ENCODE measurements at regions not wholly inside any gene's neighbourhood (a gene's known extent, or its start where the extent isn't known, plus 50 kb on each side); places are given as distances from the start of the nearest gene placed in this dataset.
"Not testable (repeated sequence)": the region's sequence is repeated elsewhere in the genome, so short reads cannot be mapped to it uniquely, and the experiment has no call there.

DNA sequence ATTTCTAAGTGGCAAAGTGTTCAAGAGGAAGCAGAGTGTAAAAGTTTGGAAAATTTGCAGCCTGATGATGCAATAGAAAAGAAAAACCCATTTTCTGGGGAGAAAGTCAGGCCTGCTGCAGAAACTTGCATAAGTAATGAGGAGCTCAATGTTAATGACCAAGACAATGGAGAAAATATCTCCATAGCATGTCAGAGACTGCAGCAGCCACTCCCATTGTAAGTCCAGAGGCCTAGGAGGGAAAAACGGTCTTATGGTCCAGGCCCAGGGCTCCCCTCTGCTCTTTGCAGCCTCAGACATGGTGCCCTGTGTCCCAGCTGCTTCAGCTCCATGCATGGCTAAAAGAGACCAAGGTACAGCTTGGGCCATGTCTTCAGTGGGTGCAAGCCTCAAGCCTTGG lies 96.6 kb upstream of the GMNC start:
- Histone ChIP-seq H3K79me2 (ENCODE audit: insufficient read depth, low read depth) (no peaks in the 10 kb centered on the region), H3K27ac (no peak overlapping the region), H3K9ac (no peak overlapping the region), H3K36me3 (ENCODE audit: insufficient read depth) (no peaks in the 10 kb centered on the region), H3K4me3 (IDR thresholded peaks at IDR 0.05; ENCODE audit: insufficient read depth, low read depth, low read length) (no peak overlapping the region), H3K4me1 (ENCODE audit: low read depth, poor library complexity, severe bottlenecking) (no peaks in the 10 kb centered on the region), H3K4me2 (no peak overlapping the region), H3K27me3 (ENCODE audit: insufficient read depth, low read depth) (no peaks in the 10 kb centered on the region), H4K20me1 (ENCODE audit: insufficient read depth) (no peaks in the 10 kb centered on the region), H2AFZ (ENCODE audit: low read depth) (no peak overlapping the region)
- no peak for TF ChIP-seq CTCF (conservative IDR thresholded peaks at IDR 0.05; ENCODE audit: low read depth, low read length)

DNA sequence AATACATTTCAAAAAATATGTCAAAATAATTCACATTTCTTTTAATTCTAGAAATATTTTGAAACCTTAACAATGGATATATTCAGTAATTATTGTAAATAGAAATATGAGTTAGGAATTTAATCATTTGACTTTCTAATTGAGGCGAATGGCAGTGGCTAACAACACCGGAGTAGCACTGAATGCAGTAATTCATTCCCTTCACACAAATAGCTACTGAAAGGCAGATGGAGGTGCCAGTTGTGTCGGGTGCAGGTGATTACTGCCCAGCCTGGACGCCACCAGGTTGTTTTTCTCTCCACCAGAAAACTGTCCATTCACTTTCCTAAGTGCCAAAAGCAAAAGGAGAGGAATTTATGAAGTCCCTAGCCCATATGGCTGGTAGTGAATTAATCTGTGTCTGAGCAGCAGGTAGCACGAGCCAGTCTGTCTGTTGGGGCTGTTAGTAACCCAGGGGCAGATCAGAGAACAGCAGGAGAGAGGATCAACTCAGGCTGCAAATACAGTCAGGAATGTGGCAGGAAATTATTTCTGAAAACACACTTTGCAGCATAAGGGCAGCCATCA lies 79.3 kb upstream of the GMNC start:
- Histone ChIP-seq H3K27me3 (ENCODE audit: insufficient read depth, low read depth) (no peaks in the 10 kb centered on the region), H3K4me2 (no peak overlapping the region), H3K9ac (no peak overlapping the region), H3K27ac (no peak overlapping the region), H2AFZ (ENCODE audit: low read depth) (no peak overlapping the region), H3K79me2 (ENCODE audit: insufficient read depth, low read depth) (no peaks in the 10 kb centered on the region), H3K36me3 (ENCODE audit: insufficient read depth) (no peaks in the 10 kb centered on the region), H3K4me3 (IDR thresholded peaks at IDR 0.05; ENCODE audit: insufficient read depth, low read depth, low read length) (no peak overlapping the region), H4K20me1 (ENCODE audit: insufficient read depth) (no peaks in the 10 kb centered on the region), H3K4me1 (ENCODE audit: low read depth, poor library complexity, severe bottlenecking) (no peaks in the 10 kb centered on the region)
- no peak for TF ChIP-seq CTCF (conservative IDR thresholded peaks at IDR 0.05; ENCODE audit: low read depth, low read length)

DNA sequence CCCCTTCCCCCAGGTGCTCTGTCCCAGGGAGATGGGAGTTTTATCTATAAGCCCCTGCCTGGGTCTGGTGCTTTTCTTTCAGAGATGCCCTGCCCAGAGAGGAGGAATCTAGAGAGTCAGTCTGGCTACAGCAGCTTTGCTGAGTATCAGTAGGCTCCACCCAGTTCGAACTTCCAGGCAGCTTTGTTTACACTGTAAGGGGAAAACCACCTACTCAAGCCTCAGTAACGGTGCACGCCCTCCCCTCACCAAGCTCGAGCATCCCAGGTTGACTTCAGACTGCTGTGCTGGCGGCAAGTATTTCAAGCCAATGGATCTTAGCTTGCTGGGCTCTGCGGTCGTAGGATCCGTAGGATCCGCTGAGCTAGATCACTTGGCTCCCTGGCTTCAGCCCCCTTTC lies 72.1 kb upstream of the GMNC start:
- H3K36me3 ChIP-seq (ENCODE audit: insufficient read depth); H3K4me3 ChIP-seq (IDR thresholded peaks at IDR 0.05; ENCODE audit: insufficient read depth, low read depth, low read length); H4K20me1 ChIP-seq (ENCODE audit: insufficient read depth); H3K27me3 ChIP-seq (ENCODE audit: insufficient read depth, low read depth); H3K4me1 ChIP-seq (ENCODE audit: low read depth, poor library complexity, severe bottlenecking); H3K9ac ChIP-seq; H3K79me2 ChIP-seq (ENCODE audit: insufficient read depth, low read depth): not testable (repeated sequence)
- peak overlapping the region; percentile 25; the same call in 1 of the 2 replicates for H3K4me2 ChIP-seq
- peak overlapping the region; percentile 47; the same call in 1 of the 2 replicates for H2AFZ ChIP-seq (ENCODE audit: low read depth)
- H3K27ac ChIP-seq: peak overlapping the region; percentile 40; the same call in 1 of the 2 replicates

DNA sequence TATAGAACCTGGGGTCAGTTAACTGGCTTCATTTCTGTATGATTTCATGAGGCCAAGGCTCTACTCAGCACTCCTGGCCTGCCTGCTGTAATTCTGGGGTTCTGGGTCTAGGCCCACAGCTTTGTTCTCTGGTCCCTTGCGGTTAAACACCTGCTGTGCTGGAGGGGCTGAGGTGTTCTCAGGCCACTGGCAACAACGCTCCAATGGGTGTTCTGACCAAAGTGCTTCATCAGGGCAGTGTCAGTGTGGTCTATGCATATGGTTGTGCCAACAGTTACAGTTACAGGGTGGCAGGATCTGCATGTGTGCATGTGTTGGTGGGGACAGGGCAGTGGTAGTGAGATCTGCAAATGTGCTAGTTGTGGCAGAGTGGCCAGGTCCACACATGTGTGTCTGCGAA lies 64.1 kb upstream of the GMNC start:
- Histone ChIP-seq H3K4me3 (IDR thresholded peaks at IDR 0.05; ENCODE audit: insufficient read depth, low read depth, low read length) (no peak overlapping the region), H3K27me3 (ENCODE audit: insufficient read depth, low read depth) (no peaks in the 10 kb centered on the region), H2AFZ (ENCODE audit: low read depth) (peak overlapping the region; percentile 1; the same call in 1 of the 2 replicates), H4K20me1 (ENCODE audit: insufficient read depth) (no peaks in the 10 kb centered on the region), H3K27ac (peak overlapping the region; percentile 44), H3K36me3 (ENCODE audit: insufficient read depth) (no peaks in the 10 kb centered on the region), H3K79me2 (ENCODE audit: insufficient read depth, low read depth) (no peaks in the 10 kb centered on the region), H3K9ac (no peak overlapping the region), H3K4me2 (no peak overlapping the region), H3K4me1 (ENCODE audit: low read depth, poor library complexity, severe bottlenecking) (peaks cover 21% of the 10 kb centered on the region)
- no peak for TF ChIP-seq CTCF (conservative IDR thresholded peaks at IDR 0.05; ENCODE audit: low read depth, low read length)

DNA sequence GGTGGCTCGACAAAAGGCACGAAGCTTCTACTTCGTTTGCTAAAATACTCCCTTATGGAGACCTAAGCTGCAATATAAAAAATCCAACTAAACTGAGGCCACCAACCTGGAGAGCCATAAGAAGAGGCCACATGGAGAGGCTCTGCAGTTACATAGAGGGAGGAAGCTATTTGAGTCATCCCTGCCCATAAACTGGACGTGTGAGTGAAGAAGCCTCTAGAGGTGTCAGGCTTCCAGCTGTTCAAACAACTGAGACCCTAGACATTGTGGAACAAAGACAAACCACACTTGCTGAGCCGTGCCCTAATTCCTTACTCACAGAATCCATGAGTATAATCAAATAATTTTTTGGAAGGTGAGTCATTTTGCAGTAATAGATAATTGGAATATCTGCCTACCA lies 50.2 kb upstream of the GMNC start:
- no peaks in the 10 kb centered on the region for H3K36me3 ChIP-seq (ENCODE audit: insufficient read depth)
- H3K27me3 ChIP-seq (ENCODE audit: insufficient read depth, low read depth): no peaks in the 10 kb centered on the region
- no peaks in the 10 kb centered on the region for H4K20me1 ChIP-seq (ENCODE audit: insufficient read depth)
- H3K79me2 ChIP-seq (ENCODE audit: insufficient read depth, low read depth): no peaks in the 10 kb centered on the region
- TF ChIP-seq CTCF (conservative IDR thresholded peaks at IDR 0.05; ENCODE audit: low read depth, low read length): no peak
- H3K4me1 ChIP-seq (ENCODE audit: low read depth, poor library complexity, severe bottlenecking): no peaks in the 10 kb centered on the region
- H3K27ac ChIP-seq: no peak overlapping the region
- no peak overlapping the region for H3K4me3 ChIP-seq (IDR thresholded peaks at IDR 0.05; ENCODE audit: insufficient read depth, low read depth, low read length)
- H2AFZ ChIP-seq (ENCODE audit: low read depth): no peak overlapping the region
- H3K9ac ChIP-seq: no peak overlapping the region
- H3K4me2 ChIP-seq: no peak overlapping the region
